ENCODE measurements at regions not wholly inside any gene's neighbourhood (a gene's known extent, or its start where the extent isn't known, plus 50 kb on each side); places are given as distances from the start of the nearest gene placed in this dataset.

DNA sequence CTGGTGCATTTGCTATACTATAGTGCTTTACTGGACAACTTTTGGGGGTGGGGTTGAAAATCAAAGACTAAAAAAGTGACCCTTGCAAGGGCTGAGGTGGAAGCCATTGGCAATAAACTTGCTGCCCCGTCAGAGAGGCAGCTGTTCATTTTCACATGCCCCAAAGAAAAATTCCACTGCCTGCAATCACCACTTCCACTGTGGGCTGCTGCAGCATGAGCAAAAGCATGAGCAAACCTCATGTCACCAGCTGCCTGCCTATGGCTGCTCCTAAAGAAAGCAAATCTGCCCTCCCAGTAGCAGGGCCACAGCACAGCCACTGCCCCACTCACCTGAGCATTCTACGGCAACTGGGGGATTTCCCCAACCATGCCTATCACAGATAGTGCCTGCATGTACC is 290.0 kb downstream of the PAX1 start:
- no peak for TF ChIP-seq EP300 (IDR thresholded peaks at IDR 0.05)
- TF ChIP-seq POLR2AphosphoS5 (IDR thresholded peaks at IDR 0.05): no peak

Data from sigmoid colon (tissue), 4 donors.